Uterus (tissue), 3 donors: ENCODE measurements at regions not wholly inside any gene's neighbourhood (a gene's known extent, or its start where the extent isn't known, plus 50 kb on each side); places are given as distances from the start of the nearest gene placed in this dataset.

ENCODE experiments used
- DNase-seq, 2 donors: peaks; one replicate each; pipeline ENCODE4 v3.0.0-alpha.2; 2019 to 2020
- H3K27ac ChIP-seq, 2 donors: fragments of 200-600 bp; sonication (generic); 1 replicate in 1 of 2; 2 replicates in 1 of 2; pipeline ENCODE4 v1.5.1; 2016 to 2018
- H3K27me3 ChIP-seq, 2 donors: fragments of 200-600 bp; sonication (generic); one replicate each; pipeline ENCODE4 v1.5.1; 2018 to 2019; ENCODE audit warnings: control low read depth in 1 of 2
- H3K36me3 ChIP-seq, 2 donors: fragments of 200-600 bp; sonication (generic); one replicate each; pipeline ENCODE4 v1.5.1; 2019; ENCODE audit warnings: control low read depth in 1 of 2
- H3K4me1 ChIP-seq, 2 donors: fragments of 200-600 bp; sonication (generic); one replicate each; pipeline ENCODE4 v1.5.1; 2018 to 2019; ENCODE audit warnings: control low read depth in 1 of 2
- H3K4me3 ChIP-seq, 2 donors: fragments of 200-600 bp; sonication (generic); 1 replicate in 1 of 2; 2 replicates in 1 of 2; pipeline ENCODE4 v1.5.1; 2018 to 2019; ENCODE audit warnings: mild to moderate bottlenecking in 1 of 2
- H3K9me3 ChIP-seq, 2 donors: fragments of 200-600 bp; sonication (generic); one replicate each; pipeline ENCODE4 v1.5.1; 2019; ENCODE audit warnings: control low read depth in 1 of 2
- POLR2A ChIP-seq, 2 donors: fragments of 450-650 bp; IDR thresholded peaks; one replicate each; pipeline ENCODE4 v1.6.1; 2016; ENCODE audit warnings: antibody characterized with exemption in 2 of 2, mild to moderate bottlenecking in 1 of 2, moderate library complexity in 1 of 2
- intact Hi-C: fragments of 100-400 bp; cut with DNase I; formaldehyde crosslinking; loops from one replicate; pipeline ENCODE4 v1.15.1; 2023; ENCODE audit warnings: low total_unique reads
- TF ChIP-seq, protein P1 (sequence below), 4 experiments: fragments of 200-600 bp in 2 of 4; fragments of 450-650 bp in 2 of 4; sonication (generic) in 2 of 4; IDR thresholded peaks; one replicate each; pipeline ENCODE4 v1.5.1; 2016 to 2019; ENCODE audit warnings: antibody characterized with exemption in 4 of 4, mild to moderate bottlenecking in 2 of 4, moderate library complexity in 1 of 4
- donor health status: DM: yes; HTN: yes; CAD: no.

DNA sequence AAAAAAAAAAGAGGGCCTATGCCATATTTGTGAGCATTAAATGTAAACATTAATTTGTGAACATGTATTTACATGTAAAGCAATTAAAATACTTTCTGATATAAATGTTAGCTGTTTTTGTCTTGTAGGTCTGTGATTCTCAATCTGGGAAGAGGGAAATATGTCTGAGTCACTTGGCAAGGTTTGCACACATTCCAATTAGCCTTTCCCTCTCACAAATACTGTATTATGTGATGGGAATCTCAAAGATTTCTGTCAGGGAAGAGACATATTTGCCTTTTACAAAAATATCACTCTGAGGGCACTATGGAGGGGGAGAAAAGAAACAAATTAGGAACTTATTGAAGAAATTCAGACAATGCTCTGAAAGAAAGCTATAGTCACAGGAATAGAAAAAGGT lies 483.6 kb downstream of the GBE1 start:
- TF ChIP-seq POLR2A (IDR thresholded peaks at IDR 0.05) = no peak
- TF ChIP-seq, protein P1, sequence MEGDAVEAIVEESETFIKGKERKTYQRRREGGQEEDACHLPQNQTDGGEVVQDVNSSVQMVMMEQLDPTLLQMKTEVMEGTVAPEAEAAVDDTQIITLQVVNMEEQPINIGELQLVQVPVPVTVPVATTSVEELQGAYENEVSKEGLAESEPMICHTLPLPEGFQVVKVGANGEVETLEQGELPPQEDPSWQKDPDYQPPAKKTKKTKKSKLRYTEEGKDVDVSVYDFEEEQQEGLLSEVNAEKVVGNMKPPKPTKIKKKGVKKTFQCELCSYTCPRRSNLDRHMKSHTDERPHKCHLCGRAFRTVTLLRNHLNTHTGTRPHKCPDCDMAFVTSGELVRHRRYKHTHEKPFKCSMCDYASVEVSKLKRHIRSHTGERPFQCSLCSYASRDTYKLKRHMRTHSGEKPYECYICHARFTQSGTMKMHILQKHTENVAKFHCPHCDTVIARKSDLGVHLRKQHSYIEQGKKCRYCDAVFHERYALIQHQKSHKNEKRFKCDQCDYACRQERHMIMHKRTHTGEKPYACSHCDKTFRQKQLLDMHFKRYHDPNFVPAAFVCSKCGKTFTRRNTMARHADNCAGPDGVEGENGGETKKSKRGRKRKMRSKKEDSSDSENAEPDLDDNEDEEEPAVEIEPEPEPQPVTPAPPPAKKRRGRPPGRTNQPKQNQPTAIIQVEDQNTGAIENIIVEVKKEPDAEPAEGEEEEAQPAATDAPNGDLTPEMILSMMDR (IDR thresholded peaks at IDR 0.05) = no peak

DNA sequence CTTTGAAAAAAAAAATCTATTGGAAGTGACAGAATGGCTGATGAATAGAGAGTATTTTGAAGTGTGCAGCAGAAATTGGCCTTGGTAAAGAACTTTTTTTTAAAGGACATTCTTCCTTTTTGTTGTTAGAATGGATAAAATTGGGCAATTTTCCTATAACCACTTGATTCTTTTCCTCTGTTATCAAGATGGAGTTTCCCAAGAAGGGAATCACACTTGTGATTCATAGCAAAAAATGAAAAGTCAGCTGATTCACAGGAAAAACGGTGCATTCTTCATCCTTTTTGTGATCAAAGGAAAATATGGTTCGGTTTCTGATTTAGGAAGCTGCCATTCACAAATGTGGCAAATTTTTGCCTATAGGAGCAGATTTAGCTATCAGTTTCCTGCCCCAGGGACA lies 486.8 kb downstream of the GBE1 start:
- no peaks in the 10 kb centered on the region for H3K36me3 ChIP-seq
- H3K27ac ChIP-seq = no peak overlapping the region
- H3K9me3 ChIP-seq = no peaks in the 10 kb centered on the region
- H3K4me1 ChIP-seq = no peaks in the 10 kb centered on the region
- intact Hi-C loops = no loop called here
- TF ChIP-seq POLR2A (IDR thresholded peaks at IDR 0.05) = no peak
- TF ChIP-seq, protein P1 (IDR thresholded peaks at IDR 0.05) = no peak
- DNase-seq = no peak
- H3K4me3 ChIP-seq = no peak overlapping the region
- H3K27me3 ChIP-seq = no peaks in the 10 kb centered on the region

More for the DNA sequence above, 483.6 kb downstream of the GBE1 start:
- Histone ChIP-seq H3K9me3 (no peaks in the 10 kb centered on the region), H3K27ac (no peak overlapping the region), H3K27me3 (no peaks in the 10 kb centered on the region), H3K4me3 (no peak overlapping the region), H3K36me3 (no peaks in the 10 kb centered on the region), H3K4me1 (no peaks in the 10 kb centered on the region)
- no peak for DNase-seq
- intact Hi-C loops = no loop called here

DNA sequence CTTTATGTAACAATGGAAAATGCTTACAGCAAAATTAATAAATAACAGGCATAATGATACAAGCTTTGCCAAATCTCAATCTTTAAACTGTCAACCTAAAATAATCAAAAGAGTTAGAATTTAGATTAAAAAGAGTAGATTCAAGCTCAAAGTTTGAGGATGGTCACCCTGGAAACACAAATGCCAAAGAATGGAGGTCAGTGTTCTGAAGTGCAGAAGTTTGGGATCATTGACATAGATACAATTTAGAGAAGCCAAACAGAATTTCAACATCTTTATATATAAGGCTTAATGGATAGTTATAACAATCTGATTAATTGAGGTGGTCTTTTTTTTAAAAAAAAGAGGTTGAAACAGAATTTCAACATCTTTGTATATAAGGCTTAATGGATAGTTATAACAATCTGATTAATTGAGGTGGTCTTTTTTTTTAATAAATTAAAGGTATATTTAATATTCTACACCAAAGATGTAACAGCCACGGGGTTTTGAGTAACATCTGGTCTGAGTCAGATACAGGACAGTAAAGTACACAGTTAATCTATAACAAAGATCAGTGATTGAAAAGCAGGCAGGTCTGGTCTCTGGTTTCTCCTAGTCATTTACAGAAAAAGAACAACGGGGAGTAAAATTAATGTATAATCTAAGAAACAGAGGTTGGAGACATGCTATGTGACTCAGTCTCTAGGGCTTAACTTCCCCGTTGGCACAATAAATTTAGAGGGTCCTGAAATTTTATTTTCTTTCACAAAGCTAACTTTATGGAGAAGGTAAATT lies 490.7 kb downstream of the GBE1 start:
- H3K36me3 ChIP-seq = no peaks in the 10 kb centered on the region
- H3K9me3 ChIP-seq = no peaks in the 10 kb centered on the region
- DNase-seq = no peak
- intact Hi-C loops = no loop called here
- H3K4me3 ChIP-seq = no peak overlapping the region
- H3K27me3 ChIP-seq = no peaks in the 10 kb centered on the region
- H3K4me1 ChIP-seq = no peaks in the 10 kb centered on the region
- TF ChIP-seq, protein P1 (IDR thresholded peaks at IDR 0.05) = no peak
- no peak for TF ChIP-seq POLR2A (IDR thresholded peaks at IDR 0.05)
- no peak overlapping the region for H3K27ac ChIP-seq

DNA sequence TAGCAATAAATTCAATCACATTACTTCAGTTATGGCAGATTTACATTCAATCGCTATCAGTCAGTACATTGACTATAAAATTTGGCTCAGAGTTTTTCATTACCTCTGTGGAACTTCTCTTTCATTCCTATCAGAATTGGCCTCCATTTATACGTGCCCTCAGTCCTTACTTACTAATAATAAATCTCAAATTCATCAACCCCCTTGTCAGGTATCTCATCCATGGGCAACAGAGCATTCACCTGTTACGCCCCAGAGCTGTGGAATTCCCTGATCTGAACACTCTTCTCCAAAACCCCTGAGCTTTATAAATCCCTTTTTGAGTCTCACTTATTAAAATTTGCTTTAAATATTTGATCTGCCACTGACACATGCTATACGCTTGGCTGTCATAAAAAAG lies 492.9 kb downstream of the GBE1 start:
- DNase-seq = no peak
- H3K27me3 ChIP-seq = no peaks in the 10 kb centered on the region
- no peak overlapping the region for H3K27ac ChIP-seq
- intact Hi-C loops = no loop called here
- TF ChIP-seq, protein P1 (IDR thresholded peaks at IDR 0.05) = no peak
- TF ChIP-seq POLR2A (IDR thresholded peaks at IDR 0.05) = no peak
- no peaks in the 10 kb centered on the region for H3K36me3 ChIP-seq
- no peaks in the 10 kb centered on the region for H3K9me3 ChIP-seq
- H3K4me1 ChIP-seq = no peaks in the 10 kb centered on the region
- no peak overlapping the region for H3K4me3 ChIP-seq

DNA sequence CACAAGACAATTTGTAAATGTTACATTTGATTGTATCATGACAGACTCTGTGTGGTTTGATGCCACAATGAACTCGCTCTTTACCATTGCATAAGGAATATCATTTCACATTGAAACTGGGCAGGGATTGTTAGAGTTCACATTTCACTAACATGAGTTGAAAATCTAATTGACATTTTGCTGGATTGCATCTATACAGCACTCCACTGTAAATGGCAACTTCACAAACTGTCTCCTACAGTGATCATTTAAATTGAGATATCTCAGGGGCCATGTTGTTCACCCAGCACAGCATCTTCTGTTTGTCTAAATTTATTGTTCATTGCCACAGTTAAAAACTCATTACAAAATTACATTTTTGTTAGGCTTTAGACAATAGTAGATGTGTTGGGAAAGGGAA lies 499.4 kb downstream of the GBE1 start:
- TF ChIP-seq, protein P1 (IDR thresholded peaks at IDR 0.05) = no peak
- TF ChIP-seq POLR2A (IDR thresholded peaks at IDR 0.05) = no peak
- Histone ChIP-seq H3K9me3 (no peaks in the 10 kb centered on the region), H3K4me3 (no peak overlapping the region), H3K27me3 (no peaks in the 10 kb centered on the region), H3K4me1 (no peaks in the 10 kb centered on the region), H3K27ac (no peak overlapping the region), H3K36me3 (no peaks in the 10 kb centered on the region)
- intact Hi-C loops = no loop called here
- DNase-seq = no peak
